BLaER1 (cell line): ENCODE measurements at regions not wholly inside any gene's neighbourhood (a gene's known extent, or its start where the extent isn't known, plus 50 kb on each side); places are given as distances from the start of the nearest gene placed in this dataset.

Experiments
- H3K27ac ChIP-seq: shearing (Covaris generic); formaldehyde crosslinking; 2 replicates; pipeline ENCODE4 v1.8.1; 2022
- H3K27me3 ChIP-seq: shearing (Covaris generic); formaldehyde crosslinking; 2 replicates; pipeline ENCODE4 v1.8.1; 2022
- H3K36me3 ChIP-seq: shearing (Covaris generic); formaldehyde crosslinking; 2 replicates; pipeline ENCODE4 v1.8.1; 2022
- H3K4me1 ChIP-seq: shearing (Covaris generic); formaldehyde crosslinking; 2 replicates; pipeline ENCODE4 v1.8.1; 2022
- H3K4me2 ChIP-seq: shearing (Covaris generic); formaldehyde crosslinking; 2 replicates; pipeline ENCODE4 v1.8.1; 2022
- H3K4me3 ChIP-seq: shearing (Covaris generic); formaldehyde crosslinking; 2 replicates; pipeline ENCODE4 v1.8.1; 2022
- H3K9ac ChIP-seq: shearing (Covaris generic); formaldehyde crosslinking; 2 replicates; pipeline ENCODE4 v1.8.1; 2022
- H3K9me3 ChIP-seq: shearing (Covaris generic); formaldehyde crosslinking; 2 replicates; pipeline ENCODE4 v1.8.1; 2022
- H4K20me1 ChIP-seq: shearing (Covaris generic); formaldehyde crosslinking; 2 replicates; pipeline ENCODE4 v1.8.1; 2022
- Cebpa-rat ChIP-seq: shearing (Covaris generic); IDR thresholded peaks from 2 replicates; pipeline ENCODE4 v1.8.1; 2022

DNA sequence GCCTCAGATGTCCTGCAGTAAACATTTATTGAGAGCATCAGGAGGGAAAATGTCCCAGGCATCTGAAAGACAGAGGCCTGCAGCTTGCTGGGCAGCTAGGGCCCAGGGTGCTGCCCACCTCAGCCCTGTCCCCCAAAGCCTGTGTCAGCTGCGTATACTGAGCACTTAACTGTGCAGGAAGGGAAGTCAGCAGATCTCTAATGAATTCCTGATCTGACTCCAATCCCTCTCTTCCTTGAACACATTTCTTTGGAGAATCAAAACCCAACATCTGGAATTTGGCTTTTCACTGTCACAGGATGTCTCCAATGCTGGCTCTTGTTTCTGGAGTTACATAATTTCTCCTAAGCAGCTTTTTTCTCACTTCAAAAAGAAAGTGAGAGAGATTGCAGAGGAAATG lies 364.7 kb upstream of the NFE2L3 start:
- no peaks in the 10 kb centered on the region for H3K27me3 ChIP-seq
- H4K20me1 ChIP-seq, result no peaks in the 10 kb centered on the region
- no peak overlapping the region for H3K4me3 ChIP-seq
- no peak for TF ChIP-seq Cebpa-rat
- H3K9ac ChIP-seq, result no peak overlapping the region
- no peaks in the 10 kb centered on the region for H3K4me1 ChIP-seq
- H3K9me3 ChIP-seq, result no peaks in the 10 kb centered on the region
- H3K36me3 ChIP-seq, result no peaks in the 10 kb centered on the region
- no peak overlapping the region for H3K4me2 ChIP-seq
- no peak overlapping the region for H3K27ac ChIP-seq

DNA sequence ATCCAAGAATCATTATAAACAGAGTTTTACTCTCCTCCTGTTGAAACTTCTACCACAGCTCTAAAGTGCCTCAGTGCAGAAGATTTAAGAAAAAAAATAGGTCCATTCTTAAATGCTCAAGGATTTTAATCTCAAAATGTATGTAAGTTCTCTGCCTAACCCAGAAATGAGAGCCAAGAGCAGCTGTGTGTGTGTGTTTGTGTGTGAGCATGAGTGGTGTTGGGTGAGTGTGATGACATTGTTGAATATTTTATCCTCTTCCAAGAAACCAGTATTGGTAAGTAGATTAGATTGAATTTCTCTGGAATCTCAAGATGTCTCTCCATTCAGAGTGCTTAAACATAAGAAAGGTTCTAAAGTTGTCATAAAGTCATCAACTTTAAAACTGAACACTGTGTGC lies 363.6 kb upstream of the NFE2L3 start:
- no peaks in the 10 kb centered on the region for H3K9me3 ChIP-seq
- H3K27me3 ChIP-seq, result no peaks in the 10 kb centered on the region

DNA sequence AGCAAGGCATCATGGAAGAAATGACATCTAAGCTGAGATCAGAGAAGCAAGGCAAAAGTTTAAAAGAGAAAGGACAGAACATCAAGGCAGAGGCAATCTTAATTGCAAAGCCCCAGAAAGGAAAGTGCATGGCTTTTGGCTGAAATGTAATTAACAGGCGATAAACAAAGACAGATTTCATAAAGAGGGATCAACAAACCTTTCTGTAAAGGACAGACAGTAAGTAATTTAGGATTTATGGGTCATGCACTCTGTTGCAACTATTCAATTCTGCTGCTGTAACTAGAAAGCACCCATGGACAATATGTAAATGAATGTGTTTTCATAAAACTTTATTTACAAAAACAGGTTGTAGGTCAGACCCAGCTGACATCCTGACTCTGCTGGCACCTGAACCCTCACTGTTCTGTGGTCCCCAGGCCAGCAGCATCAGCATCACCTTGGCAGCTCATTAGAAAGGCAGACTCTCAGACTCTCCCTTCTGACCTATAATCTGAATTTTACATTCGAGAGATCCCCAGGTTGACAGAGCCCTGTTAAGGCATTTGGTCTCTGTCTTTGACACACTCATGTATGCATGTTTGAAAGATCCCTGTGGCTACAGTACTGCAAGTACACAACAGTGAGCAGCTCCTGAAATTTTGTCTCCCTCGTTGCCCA lies 362.9 kb upstream of the NFE2L3 start:
- H4K20me1 ChIP-seq, result no peaks in the 10 kb centered on the region
- H3K9ac ChIP-seq, result no peak overlapping the region
- no peak overlapping the region for H3K27ac ChIP-seq
- no peaks in the 10 kb centered on the region for H3K36me3 ChIP-seq
- H3K4me1 ChIP-seq, result no peaks in the 10 kb centered on the region
- no peaks in the 10 kb centered on the region for H3K27me3 ChIP-seq
- no peak for TF ChIP-seq Cebpa-rat
- H3K4me2 ChIP-seq, result no peak overlapping the region
- no peaks in the 10 kb centered on the region for H3K9me3 ChIP-seq
- H3K4me3 ChIP-seq, result no peak overlapping the region

More for the DNA sequence above, 363.6 kb upstream of the NFE2L3 start:
- no peak overlapping the region for H3K4me2 ChIP-seq
- no peaks in the 10 kb centered on the region for H4K20me1 ChIP-seq
- no peak overlapping the region for H3K9ac ChIP-seq
- no peak for TF ChIP-seq Cebpa-rat
- H3K4me3 ChIP-seq, result no peak overlapping the region
- H3K27ac ChIP-seq, result no peak overlapping the region
- H3K4me1 ChIP-seq, result no peaks in the 10 kb centered on the region
- no peaks in the 10 kb centered on the region for H3K36me3 ChIP-seq

DNA sequence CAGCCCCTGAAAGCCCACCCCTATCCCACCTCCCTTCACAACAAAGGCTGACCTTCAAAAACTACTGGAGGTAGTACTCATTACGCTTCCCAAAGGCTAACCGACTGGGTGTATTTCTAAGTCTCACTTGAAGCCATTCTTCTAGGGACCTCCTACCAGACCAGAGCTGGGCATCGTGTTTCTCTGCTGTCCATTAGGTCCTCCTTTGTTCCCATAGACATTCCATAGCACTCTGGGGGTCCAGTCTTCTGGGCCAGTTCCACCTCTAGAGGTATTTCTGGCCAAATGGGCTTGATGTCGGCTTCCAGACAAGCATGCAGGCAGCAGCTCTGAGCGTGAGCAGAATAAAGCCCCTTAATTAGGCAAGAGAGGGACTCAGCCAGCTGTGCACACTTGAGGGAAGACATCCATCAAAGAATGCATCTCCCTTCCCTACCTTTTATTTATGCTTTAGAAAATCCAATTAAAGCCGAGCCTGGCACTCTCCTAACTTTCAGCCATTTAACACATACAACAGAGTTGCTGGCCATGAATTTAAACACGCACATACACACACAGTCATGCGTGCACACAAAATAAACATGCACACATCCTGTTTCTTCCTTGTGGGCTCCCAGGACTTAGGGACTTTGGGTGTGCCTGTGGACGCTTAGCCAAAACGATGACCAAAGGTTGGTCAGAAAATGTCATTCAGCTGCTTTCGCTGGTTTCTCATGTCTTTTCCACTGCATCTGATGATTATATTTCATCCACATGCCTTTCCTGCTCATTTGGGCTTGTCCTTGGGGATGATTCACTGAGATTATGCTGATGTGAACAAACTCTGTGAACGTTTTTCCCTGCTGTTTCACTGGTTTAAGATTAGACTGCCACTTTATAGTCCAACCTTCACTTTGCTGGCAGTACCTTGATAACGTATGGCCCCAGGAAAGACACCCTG lies 362.0 kb upstream of the NFE2L3 start:
- H3K4me2 ChIP-seq, result no peak overlapping the region
- no peaks in the 10 kb centered on the region for H3K36me3 ChIP-seq
- H3K9ac ChIP-seq, result no peak overlapping the region
- H4K20me1 ChIP-seq, result no peaks in the 10 kb centered on the region
- H3K4me1 ChIP-seq, result no peaks in the 10 kb centered on the region
- no peak overlapping the region for H3K27ac ChIP-seq
- no peaks in the 10 kb centered on the region for H3K9me3 ChIP-seq
- H3K4me3 ChIP-seq, result no peak overlapping the region
- H3K27me3 ChIP-seq, result no peaks in the 10 kb centered on the region
- no peak for TF ChIP-seq Cebpa-rat

DNA sequence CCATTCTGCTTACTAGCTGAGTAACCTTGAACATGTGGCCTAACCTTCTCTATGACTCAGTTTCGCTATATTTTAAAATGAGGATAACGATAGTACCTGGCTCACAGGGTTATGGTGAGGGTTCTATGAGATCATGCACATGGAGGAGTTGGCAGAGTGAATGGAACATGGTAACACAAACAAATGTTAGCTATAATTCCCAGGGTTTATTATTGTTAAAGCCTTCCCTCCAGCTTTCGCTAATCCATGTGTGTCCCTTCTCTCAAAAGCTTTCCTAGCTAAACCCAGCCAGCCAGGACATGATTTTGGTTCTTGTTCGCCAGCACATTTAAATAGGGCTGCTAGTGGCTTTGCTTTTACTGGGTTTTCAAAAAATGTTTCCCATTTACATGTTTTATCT lies 361.0 kb upstream of the NFE2L3 start:
- Histone ChIP-seq H3K4me3 (no peak overlapping the region), H3K4me1 (no peaks in the 10 kb centered on the region), H3K27ac (no peak overlapping the region), H3K4me2 (no peak overlapping the region), H3K9me3 (no peaks in the 10 kb centered on the region), H3K27me3 (no peaks in the 10 kb centered on the region), H3K9ac (no peak overlapping the region), H4K20me1 (no peaks in the 10 kb centered on the region), H3K36me3 (no peaks in the 10 kb centered on the region)
- no peak for TF ChIP-seq Cebpa-rat

- Histone ChIP-seq H3K9ac (no peak overlapping the region), H3K9me3 (no peaks in the 10 kb centered on the region), H3K4me2 (no peak overlapping the region), H3K4me3 (no peak overlapping the region), H3K27me3 (no peaks in the 10 kb centered on the region), H3K4me1 (no peaks in the 10 kb centered on the region), H3K27ac (no peak overlapping the region), H4K20me1 (no peaks in the 10 kb centered on the region), H3K36me3 (no peaks in the 10 kb centered on the region)
- no peak for TF ChIP-seq Cebpa-rat
These were observed 359.4 kb upstream of the NFE2L3 start for GRCh38 chr7:25792586-25792985.

- H4K20me1 ChIP-seq, result no peaks in the 10 kb centered on the region
- no peak overlapping the region for H3K4me2 ChIP-seq
- H3K9ac ChIP-seq, result no peak overlapping the region
- no peak overlapping the region for H3K4me3 ChIP-seq
- no peak for TF ChIP-seq Cebpa-rat
- no peak overlapping the region for H3K27ac ChIP-seq
- H3K27me3 ChIP-seq, result no peaks in the 10 kb centered on the region
- no peaks in the 10 kb centered on the region for H3K4me1 ChIP-seq
- no peaks in the 10 kb centered on the region for H3K36me3 ChIP-seq
- H3K9me3 ChIP-seq, result no peaks in the 10 kb centered on the region
These were observed 356.2 kb upstream of the NFE2L3 start for GRCh38 chr7:25795824-25796235.

- H3K4me2 ChIP-seq, result no peak overlapping the region
- no peak for TF ChIP-seq Cebpa-rat
- H3K36me3 ChIP-seq, result no peaks in the 10 kb centered on the region
- H3K9me3 ChIP-seq, result no peaks in the 10 kb centered on the region
- H4K20me1 ChIP-seq, result no peaks in the 10 kb centered on the region
- H3K4me1 ChIP-seq, result no peaks in the 10 kb centered on the region
- H3K27ac ChIP-seq, result no peak overlapping the region
- no peak overlapping the region for H3K4me3 ChIP-seq
- no peak overlapping the region for H3K9ac ChIP-seq
- H3K27me3 ChIP-seq, result no peaks in the 10 kb centered on the region
These were observed 353.7 kb upstream of the NFE2L3 start for GRCh38 chr7:25798344-25798743.

GRCh38 chr7:25801214-25801613 lies 350.8 kb upstream of the NFE2L3 start:
- no peak overlapping the region for H3K4me2 ChIP-seq
- no peak overlapping the region for H3K9ac ChIP-seq
- no peaks in the 10 kb centered on the region for H4K20me1 ChIP-seq
- H3K9me3 ChIP-seq, result no peaks in the 10 kb centered on the region
- H3K27me3 ChIP-seq, result no peaks in the 10 kb centered on the region
- no peak overlapping the region for H3K4me3 ChIP-seq
- no peak overlapping the region for H3K27ac ChIP-seq
- H3K4me1 ChIP-seq, result no peaks in the 10 kb centered on the region
- no peaks in the 10 kb centered on the region for H3K36me3 ChIP-seq
- TF ChIP-seq Cebpa-rat, result no peak

DNA sequence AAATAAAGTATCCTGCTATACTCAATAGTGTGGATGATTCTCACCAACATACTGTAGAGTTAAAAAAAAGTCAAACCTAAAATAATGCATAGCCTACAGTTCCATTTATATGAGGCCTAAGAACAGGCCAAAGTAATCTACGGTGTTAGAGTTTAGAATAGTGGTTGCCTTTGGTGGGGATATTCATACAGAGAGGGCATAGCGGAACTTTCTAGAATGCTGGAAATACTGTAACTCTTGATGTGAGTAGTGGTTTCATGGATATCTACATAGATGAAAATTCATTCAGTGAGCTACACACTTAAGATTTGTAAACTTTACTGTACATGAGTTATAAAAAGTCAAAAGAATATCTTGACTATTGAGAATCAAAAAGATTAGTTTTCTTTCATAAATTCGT lies 349.9 kb upstream of the NFE2L3 start:
- Histone ChIP-seq H3K36me3 (no peaks in the 10 kb centered on the region), H3K4me3 (no peak overlapping the region), H4K20me1 (no peaks in the 10 kb centered on the region), H3K9me3 (no peaks in the 10 kb centered on the region), H3K27ac (no peak overlapping the region), H3K9ac (no peak overlapping the region), H3K27me3 (no peaks in the 10 kb centered on the region), H3K4me2 (no peak overlapping the region), H3K4me1 (no peaks in the 10 kb centered on the region)
- TF ChIP-seq Cebpa-rat, result no peak
